Activated T-cell treated with anti-CD3 and anti-CD28 coated beads, Interleukin-2, amount 50 U/mL, for 1 hour (primary cell): ENCODE measurements at regions not wholly inside any gene's neighbourhood (a gene's known extent, or its start where the extent isn't known, plus 50 kb on each side); places are given as distances from the start of the nearest gene placed in this dataset.

Experiments
- DNase-seq: peaks from one replicate; pipeline ENCODE4 v3.0.0-alpha.2; 2020

- no peak for DNase-seq
Observed at GRCh38 chr15:47184003-47184907, 533.0 kb upstream of the SEMA6D start.

- no peak for DNase-seq
Observed at GRCh38 chr15:47184908-47185801, 532.1 kb upstream of the SEMA6D start.

- no peak for DNase-seq
Observed at GRCh38 chr15:47186075-47186474, 531.2 kb upstream of the SEMA6D start.

- no peak for DNase-seq
Observed at GRCh38 chr15:47188758-47189507, 528.4 kb upstream of the SEMA6D start.

- DNase-seq: no peak
Observed at GRCh38 chr15:47194718-47195117, 522.6 kb upstream of the SEMA6D start.

- DNase-seq: peak; percentile 23
Observed at GRCh38 chr15:47196048-47196447, 521.3 kb upstream of the SEMA6D start.

- DNase-seq: no peak
Observed at GRCh38 chr15:47203993-47204392, 513.3 kb upstream of the SEMA6D start.

GRCh38 chr15:47206358-47206978 lies 510.8 kb upstream of the SEMA6D start:
- DNase-seq: no peak

- no peak for DNase-seq
Observed at GRCh38 chr15:47209591-47209990, 507.7 kb upstream of the SEMA6D start.

GRCh38 chr15:47212222-47213010 lies 504.9 kb upstream of the SEMA6D start:
- no peak for DNase-seq

GRCh38 chr15:47213883-47214282 lies 503.4 kb upstream of the SEMA6D start:
- DNase-seq: no peak

- no peak for DNase-seq
Observed at GRCh38 chr15:47218295-47218694, 499.0 kb upstream of the SEMA6D start.

GRCh38 chr15:47244361-47244760 lies 472.9 kb upstream of the SEMA6D start:
- DNase-seq: no peak

GRCh38 chr15:47246317-47246716 lies 471.0 kb upstream of the SEMA6D start:
- no peak for DNase-seq

- DNase-seq: no peak
Observed at GRCh38 chr15:47258521-47258920, 458.8 kb upstream of the SEMA6D start.

GRCh38 chr15:47265686-47266085 lies 451.6 kb upstream of the SEMA6D start:
- DNase-seq: no peak

- no peak for DNase-seq
Observed at GRCh38 chr15:47266566-47266965, 450.7 kb upstream of the SEMA6D start.

GRCh38 chr15:47273864-47274263 lies 443.4 kb upstream of the SEMA6D start:
- DNase-seq: no peak

GRCh38 chr15:47283246-47283645 lies 434.1 kb upstream of the SEMA6D start:
- DNase-seq: no peak

- no peak for DNase-seq
Observed at GRCh38 chr15:47288794-47289193, 428.5 kb upstream of the SEMA6D start.

GRCh38 chr15:47289656-47290055 lies 427.6 kb upstream of the SEMA6D start:
- DNase-seq: no peak

- no peak for DNase-seq
Observed at GRCh38 chr15:47291767-47292166, 425.5 kb upstream of the SEMA6D start.
